ENCODE measurements at regions not wholly inside any gene's neighbourhood (a gene's known extent, or its start where the extent isn't known, plus 50 kb on each side); places are given as distances from the start of the nearest gene placed in this dataset.
"Not testable (repeated sequence)": the region's sequence is repeated elsewhere in the genome, so short reads cannot be mapped to it uniquely, and the experiment has no call there.

DNA sequence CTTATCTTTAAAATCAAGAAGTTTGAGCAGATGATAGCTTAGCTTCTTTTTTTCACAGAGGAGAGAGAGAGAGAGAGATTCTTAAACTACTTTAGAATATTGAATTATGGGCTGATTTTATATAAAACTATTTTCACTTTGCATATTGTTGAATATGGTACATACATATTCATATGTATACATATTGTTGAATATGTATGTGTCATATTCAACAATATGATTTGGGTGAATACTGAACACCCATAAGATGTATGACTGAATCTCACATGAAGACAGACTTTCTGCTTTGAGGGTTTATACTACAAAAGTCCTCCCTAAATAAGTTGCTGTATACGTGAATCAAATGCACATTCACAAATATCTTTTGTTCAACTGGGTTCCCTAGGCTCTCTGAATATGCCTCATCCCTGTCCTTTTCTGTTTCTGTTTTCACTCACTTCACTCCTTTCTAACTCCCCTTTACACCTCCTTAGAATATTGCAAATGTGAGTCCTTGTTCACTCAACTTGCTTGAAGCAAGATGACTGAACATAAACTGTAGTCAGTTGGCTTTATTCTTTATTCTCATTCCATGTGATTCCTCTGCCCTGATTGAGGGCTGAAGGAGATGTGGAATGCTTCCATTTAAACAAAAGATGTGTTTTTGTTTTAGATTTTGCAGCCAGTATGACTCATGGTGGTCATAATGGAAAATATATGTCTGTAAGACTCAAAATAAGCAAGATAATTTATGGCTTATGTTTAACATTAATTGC lies 225.4 kb upstream of the DAB2 start:
- DNase-seq, result no peak

DNA sequence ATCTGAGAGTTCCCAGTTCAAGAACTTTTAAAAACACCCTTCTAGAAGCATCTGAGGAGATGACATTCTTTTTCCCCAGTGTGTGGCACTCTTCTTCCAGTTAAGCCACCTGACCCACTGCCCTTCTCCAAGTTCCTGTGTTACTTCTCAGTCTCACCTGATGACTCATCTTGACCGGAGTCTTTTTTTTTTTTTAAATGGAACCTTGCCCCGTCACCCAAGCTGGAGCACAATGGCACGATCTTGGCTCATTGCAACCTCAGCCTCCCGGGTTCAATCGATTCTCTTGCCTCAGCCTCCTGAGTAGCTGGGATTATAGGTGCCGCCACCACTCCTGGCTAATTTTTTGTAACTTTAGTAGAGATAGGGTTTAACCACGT lies 224.1 kb upstream of the DAB2 start:
- no peak for DNase-seq

- DNase-seq, result no peak
These were observed 223.5 kb upstream of the DAB2 start for GRCh38 chr5:39648085-39648847.

DNA sequence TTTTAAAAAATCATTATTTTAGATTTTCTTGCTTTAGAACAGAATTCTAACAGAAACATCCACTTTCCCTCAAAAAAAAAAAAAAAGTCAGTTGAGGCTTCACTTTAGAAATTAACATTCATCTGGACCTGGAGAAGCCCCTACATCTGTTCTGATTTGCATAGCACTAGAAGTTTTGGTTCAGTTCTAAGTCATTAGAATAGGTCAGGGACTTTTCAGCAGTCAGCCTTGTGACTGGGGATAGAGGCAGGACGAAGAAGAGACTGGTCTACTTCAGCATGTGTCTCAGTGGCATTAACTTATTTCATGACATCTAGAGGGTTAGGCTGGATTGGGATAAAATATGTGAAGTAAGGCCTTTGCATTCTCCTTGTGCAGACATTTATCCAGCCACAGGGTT lies 215.8 kb upstream of the DAB2 start:
- no peak for DNase-seq

- DNase-seq, result no peak
These were observed 214.9 kb upstream of the DAB2 start for GRCh38 chr5:39639618-39640089.

- no peak for DNase-seq
These were observed 214.0 kb upstream of the DAB2 start for GRCh38 chr5:39638813-39639212.

- no peak for DNase-seq
These were observed 208.3 kb upstream of the DAB2 start for GRCh38 chr5:39633057-39633456.

DNA sequence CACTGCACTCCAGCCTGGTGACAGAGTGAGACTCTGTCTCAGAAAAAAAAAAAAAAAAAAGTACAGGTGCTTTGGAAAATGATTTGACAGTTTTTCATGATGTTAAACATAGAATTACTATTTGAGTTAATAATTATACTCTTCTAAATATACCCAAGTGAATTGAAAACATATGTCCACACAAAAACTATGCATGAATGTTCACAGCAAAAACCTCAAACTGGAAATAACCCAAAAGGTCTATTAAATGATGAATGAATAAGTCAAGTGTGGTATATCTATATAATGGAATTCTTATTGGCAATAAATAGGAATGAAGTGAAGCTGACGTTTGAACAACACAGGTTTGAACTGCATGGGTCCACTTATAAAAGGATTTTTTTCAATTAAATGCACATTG lies 207.2 kb upstream of the DAB2 start:
- no peak for DNase-seq

DNA sequence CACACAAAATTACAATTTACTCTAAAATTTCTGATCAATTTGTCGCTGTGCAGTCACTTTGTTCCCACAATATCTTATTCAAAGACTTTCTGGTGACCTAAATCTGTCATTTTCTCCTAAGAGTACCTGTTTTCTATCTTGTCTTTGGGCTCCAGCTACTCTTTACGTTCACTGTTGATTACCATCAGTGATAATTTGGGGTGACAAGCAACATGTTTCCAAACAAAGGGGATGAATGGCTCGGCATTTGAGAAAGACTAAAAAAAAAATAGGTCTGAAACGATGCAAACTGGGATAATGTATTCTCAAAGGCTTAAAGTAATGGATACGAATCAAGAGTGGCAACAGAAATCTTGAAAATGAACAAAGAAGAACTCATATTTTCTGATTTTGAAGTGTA lies 205.2 kb upstream of the DAB2 start:
- DNase-seq, result no peak

GRCh38 chr5:39628348-39628747 lies 203.6 kb upstream of the DAB2 start:
- no peak for DNase-seq

DNA sequence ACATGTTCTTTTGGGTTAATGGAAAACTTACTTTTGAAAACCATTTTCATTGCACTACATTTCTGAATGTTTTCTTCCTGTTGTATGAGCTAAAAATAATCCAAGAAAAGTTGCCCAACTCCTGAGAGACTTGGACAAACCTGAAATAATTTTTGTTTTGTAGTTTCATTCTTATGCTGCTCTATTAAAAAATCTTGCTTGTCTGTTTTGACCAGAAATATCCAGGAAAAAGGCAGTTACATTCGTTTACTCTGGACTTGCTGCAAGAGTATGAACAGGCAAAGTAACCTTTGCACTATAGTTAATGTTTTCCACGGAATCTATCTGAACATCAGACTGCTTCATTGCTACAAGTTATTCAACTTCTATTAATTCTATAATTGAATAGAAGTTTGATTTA lies 200.1 kb upstream of the DAB2 start:
- no peak for DNase-seq

DNA sequence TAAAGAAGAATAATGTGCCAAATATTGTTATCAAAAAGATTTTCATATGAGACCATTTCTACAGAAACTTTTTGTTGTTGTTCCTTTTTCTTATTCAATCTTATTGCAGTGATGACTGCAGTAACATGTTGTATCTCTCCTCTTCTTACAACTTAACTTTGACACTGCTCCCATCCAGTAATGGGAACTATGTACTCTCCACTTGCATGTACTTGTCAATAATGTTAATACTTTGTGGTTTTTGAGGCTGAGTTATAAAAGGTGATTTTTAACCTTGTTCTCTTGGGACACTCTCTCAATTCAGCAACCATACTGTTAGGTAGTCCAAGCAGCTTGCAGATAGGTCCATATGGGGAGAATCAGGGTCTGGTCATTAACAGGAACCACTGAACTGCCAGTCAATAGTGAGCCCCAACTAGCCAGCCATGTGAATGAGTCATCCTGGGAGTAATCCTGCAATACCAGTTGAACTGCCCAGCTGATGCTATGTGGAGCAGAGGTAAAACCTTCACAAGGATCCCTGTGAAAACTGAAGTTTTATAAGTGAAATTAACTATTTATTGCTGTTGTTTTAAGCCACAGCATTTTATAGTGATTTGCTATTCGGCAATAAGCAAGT lies 199.6 kb upstream of the DAB2 start:
- no peak for DNase-seq

DNA sequence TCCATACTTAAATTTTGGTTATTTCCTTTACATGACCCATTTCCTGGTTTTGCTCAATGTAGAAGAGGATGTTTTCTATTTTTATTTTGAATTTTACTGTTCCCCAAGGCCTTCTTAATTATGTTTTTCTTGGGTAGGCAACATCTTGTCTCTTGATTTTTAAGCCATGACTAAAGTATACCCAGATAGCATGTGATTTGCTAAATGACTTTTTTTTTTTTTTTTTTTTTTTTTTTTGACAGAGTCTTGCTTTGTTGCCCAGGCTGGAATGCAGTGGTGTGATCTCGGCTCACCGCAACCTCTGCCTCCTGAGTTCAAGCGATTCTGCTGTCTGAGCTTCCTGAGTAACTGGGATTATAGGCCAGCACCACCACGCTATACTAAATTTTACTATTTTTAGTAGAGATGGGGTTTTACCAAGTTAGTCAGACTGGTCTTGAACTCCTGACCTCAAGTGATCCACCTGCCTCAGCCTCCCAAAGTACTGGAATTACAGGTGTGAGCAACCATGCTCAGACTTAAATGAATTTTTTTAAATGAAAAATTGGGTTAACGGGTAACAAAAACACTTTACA lies 198.6 kb upstream of the DAB2 start:
- no peak for DNase-seq

- no peak for DNase-seq
These were observed 197.5 kb upstream of the DAB2 start for GRCh38 chr5:39622281-39622680.

DNA sequence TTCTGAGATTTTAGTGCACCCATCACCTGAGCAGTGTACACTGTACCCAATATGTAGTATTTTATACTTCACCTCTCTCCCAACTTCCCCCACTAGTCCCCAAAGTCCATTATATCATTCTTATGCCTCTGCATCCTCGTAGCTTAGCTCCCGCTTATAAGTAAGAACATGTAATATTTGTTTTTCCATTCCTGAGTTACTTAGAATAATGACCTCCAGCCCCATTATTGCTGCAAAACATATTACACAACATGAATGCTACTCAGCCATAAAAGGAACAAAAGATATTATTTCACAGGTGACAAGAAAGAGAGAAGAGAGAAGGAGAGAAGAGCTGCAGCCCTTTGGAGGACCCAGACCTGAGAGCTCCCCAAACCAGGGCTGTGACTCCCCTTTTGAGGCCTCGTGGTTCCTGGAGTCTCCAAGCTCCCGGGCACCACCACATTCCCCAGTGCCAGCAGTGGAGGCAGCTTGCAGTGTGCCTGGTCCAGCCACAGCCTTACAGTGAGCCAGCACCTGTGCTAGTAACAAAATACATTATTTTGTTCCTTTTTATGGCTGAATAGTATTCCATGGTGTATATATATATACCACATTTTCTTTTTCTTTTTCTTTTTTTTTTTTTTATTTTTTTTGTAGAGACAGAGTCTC lies 194.5 kb upstream of the DAB2 start:
- no peak for DNase-seq

DNA sequence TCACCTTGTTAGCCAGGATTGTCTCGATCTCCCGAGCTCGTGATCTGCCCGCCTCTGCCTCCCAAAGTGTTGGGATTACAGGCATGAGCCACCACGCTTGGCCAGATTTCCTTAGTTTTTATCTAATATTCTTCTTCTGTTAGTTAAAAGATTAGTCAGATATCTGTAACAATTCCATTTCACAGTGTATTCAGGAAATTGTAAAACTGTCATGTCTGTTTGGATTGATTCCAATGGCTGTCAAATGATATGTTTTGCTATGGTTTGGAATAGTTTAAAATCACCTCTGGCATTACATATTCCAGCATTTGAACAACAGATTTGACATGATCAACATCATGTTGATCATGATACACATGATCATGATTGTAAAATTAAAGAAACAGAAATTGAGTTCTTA lies 193.6 kb upstream of the DAB2 start:
- no peak for DNase-seq

GRCh38 chr5:39616131-39616530 lies 191.4 kb upstream of the DAB2 start:
- DNase-seq, result no peak

GRCh38 chr5:39611076-39611475 lies 186.3 kb upstream of the DAB2 start:
- not testable (repeated sequence) for DNase-seq

DNA sequence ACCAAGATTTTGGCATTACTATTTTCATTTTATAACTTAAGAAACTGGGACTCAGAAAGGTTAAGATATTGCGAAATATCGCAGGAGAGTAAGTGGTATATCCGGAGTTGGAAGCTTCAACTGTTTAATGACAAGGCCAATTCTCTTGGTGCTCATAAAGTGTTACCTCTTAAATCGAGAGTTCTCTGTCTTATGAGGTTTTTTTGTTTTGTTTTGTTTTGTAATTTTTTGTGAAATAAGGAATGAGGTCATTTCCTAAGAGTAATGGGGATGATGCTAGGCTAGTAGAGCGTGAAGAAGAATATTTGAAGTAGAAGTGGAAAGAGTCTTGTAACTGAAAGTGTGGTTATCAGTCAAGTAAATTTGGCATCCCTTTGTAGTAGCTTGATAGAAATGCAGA lies 183.2 kb upstream of the DAB2 start:
- no peak for DNase-seq

DNA sequence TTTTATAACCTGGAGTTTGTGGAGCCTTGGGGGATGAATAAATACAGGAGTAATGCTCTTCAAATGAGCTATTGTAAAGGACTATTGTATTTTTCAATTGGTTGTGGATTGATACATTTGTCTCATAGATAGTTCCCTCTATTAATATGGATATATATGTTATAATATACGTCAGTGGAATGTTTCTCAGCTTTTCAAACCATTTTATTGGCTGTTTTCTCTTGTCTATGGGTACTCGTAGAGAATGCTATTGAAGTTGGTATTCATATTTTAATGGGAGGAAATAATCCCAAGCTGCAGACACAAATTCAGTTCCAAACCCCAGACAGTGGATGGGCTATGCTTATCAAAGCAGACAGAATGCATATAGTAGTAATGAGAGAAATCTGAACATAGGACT lies 181.8 kb upstream of the DAB2 start:
- DNase-seq, result no peak

DNA sequence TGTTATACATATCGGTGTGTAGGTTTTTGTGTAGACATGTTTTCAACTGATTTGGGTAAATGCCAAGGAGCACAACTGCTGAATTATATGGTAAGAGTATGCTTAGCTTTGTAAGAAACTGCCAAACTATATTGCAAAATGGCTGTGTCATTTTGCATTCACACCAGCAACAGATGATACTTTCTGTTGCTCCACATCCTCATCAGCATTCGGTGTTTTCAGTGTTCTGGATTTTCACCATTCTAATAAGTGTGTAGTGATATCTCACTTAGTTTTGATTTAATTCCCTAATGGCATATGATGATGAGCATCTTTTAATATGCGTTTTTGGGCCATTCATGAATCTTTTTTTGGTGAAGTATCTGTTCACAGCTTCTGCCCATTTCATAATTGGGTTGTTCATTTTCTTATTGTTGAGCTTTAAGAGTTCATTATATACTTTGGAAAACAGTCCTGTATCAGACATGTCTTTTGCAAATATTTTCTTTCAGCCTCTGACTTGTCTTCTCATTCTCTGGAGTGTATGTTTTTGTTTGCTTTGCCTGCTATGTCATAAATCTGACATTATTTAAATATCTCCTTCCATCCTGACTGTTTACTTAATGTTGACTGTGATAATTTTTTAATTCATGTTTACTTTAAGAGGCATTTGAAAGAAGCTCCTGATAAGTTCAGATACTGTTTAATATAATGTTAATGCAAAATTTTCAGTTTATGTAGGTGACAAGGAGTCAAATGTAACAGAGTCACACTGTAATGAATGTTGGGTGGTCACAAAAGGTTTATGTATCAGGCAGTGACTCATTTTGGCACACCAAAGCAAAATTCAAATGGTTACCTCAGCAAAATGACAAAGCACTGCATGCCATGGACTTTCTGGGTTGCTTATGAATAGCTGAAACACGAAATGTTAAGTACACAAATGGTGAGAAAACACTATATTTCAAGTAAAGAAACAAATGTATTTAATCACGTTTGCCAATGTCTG lies 181.1 kb upstream of the DAB2 start:
- DNase-seq, result no peak

Data from muscle of arm (tissue), 1 donor.